ENCODE measurements at regions not wholly inside any gene's neighbourhood (a gene's known extent, or its start where the extent isn't known, plus 50 kb on each side); places are given as distances from the start of the nearest gene placed in this dataset.

- H3K9me3 ChIP-seq, result no peaks in the 10 kb centered on the region
- H3K27me3 ChIP-seq, result no peaks in the 10 kb centered on the region
- no peak for TF ChIP-seq CTCF (IDR thresholded peaks at IDR 0.05)
- no peak overlapping the region for H3K27ac ChIP-seq
- H3K36me3 ChIP-seq, result no peaks in the 10 kb centered on the region
- no peak overlapping the region for H3K4me3 ChIP-seq (ENCODE audit: low read depth in 1 of 2, low read length in 1 of 2)
- H3K4me1 ChIP-seq (ENCODE audit: control insufficient read depth in 1 of 2, insufficient read depth in 1 of 2, low read depth in 1 of 2, low read length in 1 of 2), result no peaks in the 10 kb centered on the region
Observed at GRCh38 chr7:17556247-17556956, 257.9 kb downstream of the AHR start.

GRCh38 chr7:17557251-17557671, 258.8 kb downstream of the AHR start:
- TF ChIP-seq CTCF (IDR thresholded peaks at IDR 0.05), result no peak
- Histone ChIP-seq H3K27ac (no peak overlapping the region), H3K27me3 (no peaks in the 10 kb centered on the region)

GRCh38 chr7:17558135-17558534, 259.7 kb downstream of the AHR start:
- Histone ChIP-seq H3K9me3 (no peaks in the 10 kb centered on the region), H3K4me1 (ENCODE audit: control insufficient read depth in 1 of 2, insufficient read depth in 1 of 2, low read depth in 1 of 2, low read length in 1 of 2) (no peaks in the 10 kb centered on the region), H3K27ac (no peak overlapping the region), H3K27me3 (no peaks in the 10 kb centered on the region), H3K36me3 (no peaks in the 10 kb centered on the region), H3K4me3 (ENCODE audit: low read depth in 1 of 2, low read length in 1 of 2) (no peak overlapping the region)
- TF ChIP-seq CTCF (IDR thresholded peaks at IDR 0.05), result no peak

More at GRCh38 chr7:17557251-17557671, 258.8 kb downstream of the AHR start:
- H3K4me1 ChIP-seq (ENCODE audit: control insufficient read depth in 1 of 2, insufficient read depth in 1 of 2, low read depth in 1 of 2, low read length in 1 of 2), result no peaks in the 10 kb centered on the region
- no peaks in the 10 kb centered on the region for H3K36me3 ChIP-seq
- H3K9me3 ChIP-seq, result no peaks in the 10 kb centered on the region
- H3K4me3 ChIP-seq (ENCODE audit: low read depth in 1 of 2, low read length in 1 of 2), result no peak overlapping the region

- no peak overlapping the region for H3K27ac ChIP-seq
Observed at GRCh38 chr7:17558558-17559332, 260.3 kb downstream of the AHR start.

GRCh38 chr7:17559388-17559787, 260.9 kb downstream of the AHR start:
- H3K36me3 ChIP-seq, result no peaks in the 10 kb centered on the region
- no peaks in the 10 kb centered on the region for H3K4me1 ChIP-seq (ENCODE audit: control insufficient read depth in 1 of 2, insufficient read depth in 1 of 2, low read depth in 1 of 2, low read length in 1 of 2)
- H3K27me3 ChIP-seq, result no peaks in the 10 kb centered on the region
- H3K9me3 ChIP-seq, result no peaks in the 10 kb centered on the region
- H3K4me3 ChIP-seq (ENCODE audit: low read depth in 1 of 2, low read length in 1 of 2), result no peak overlapping the region
- no peak overlapping the region for H3K27ac ChIP-seq
- TF ChIP-seq CTCF (IDR thresholded peaks at IDR 0.05), result no peak

More at GRCh38 chr7:17558558-17559332, 260.3 kb downstream of the AHR start:
- no peaks in the 10 kb centered on the region for H3K4me1 ChIP-seq (ENCODE audit: control insufficient read depth in 1 of 2, insufficient read depth in 1 of 2, low read depth in 1 of 2, low read length in 1 of 2)
- no peak for TF ChIP-seq CTCF (IDR thresholded peaks at IDR 0.05)
- H3K27me3 ChIP-seq, result no peaks in the 10 kb centered on the region
- H3K4me3 ChIP-seq (ENCODE audit: low read depth in 1 of 2, low read length in 1 of 2), result no peak overlapping the region
- H3K9me3 ChIP-seq, result no peaks in the 10 kb centered on the region
- H3K36me3 ChIP-seq, result no peaks in the 10 kb centered on the region
